NCI-H2227 (cell line): ENCODE measurements at regions not wholly inside any gene's neighbourhood (a gene's known extent, or its start where the extent isn't known, plus 50 kb on each side); places are given as distances from the start of the nearest gene placed in this dataset.

Experiments
- DNase-seq: peaks from one replicate; lab custom pipeline; 2025; ENCODE audit not compliant: unreplicated experiment; lab: John Stamatoyannopoulos, UW

DNA sequence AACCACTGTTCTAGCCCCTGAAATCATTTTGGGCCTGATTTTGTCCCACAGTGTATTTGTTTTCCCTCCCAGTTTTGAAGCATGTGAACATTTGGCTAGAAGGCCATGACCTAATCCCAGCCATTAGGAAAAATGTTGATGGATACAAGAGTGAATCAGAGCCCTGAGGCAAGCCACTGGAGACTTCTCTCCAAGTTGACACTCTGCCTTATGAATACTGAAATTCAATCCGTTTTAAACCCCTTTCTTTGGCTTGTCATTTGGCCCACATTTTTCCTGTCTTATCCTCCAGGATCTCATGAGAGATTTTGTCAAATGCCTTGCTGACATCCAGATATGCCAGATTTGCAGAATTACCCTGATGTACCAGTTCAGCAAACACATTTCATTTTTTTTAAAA lies 158.8 kb downstream of the FAT3 start:
- DNase-seq: no peak

DNA sequence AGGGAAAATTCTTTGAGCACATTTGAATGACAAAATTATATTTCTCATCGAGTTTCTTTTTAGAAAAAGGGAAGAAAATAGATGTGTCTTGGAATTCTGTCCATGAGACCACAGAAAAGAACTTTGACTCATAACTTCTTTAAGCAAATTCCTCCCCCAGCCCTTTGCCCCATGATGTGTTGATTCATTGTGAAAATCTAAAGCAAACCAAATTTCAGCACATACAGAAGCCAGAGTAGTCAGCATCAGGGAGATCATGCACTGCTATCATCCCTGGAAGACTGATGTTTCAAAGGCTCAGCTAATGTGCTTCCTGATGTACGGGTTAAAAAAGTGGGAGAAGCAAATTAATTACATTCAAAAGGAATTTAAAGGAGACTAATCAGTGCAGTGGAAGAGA lies 159.7 kb downstream of the FAT3 start:
- no peak for DNase-seq

DNA sequence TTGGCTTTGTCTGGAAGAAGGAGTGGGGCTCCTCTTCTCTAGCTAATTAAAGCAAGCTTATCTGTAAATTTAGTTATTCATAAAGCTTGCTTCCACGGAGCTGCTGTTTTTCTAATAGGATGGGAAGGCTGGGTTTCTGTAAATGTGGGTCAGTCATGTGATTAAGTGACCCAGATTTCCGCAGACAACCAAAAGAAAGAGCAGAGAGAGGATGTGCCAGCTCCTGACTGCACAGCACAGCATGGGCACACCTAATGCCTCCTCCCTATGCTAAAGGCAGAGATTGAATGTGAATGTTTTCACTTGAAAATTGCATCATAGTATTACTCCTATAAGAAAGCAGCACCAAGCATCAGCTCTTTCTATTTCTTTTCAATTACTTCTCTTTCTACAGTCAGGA lies 160.2 kb downstream of the FAT3 start:
- no peak for DNase-seq

DNA sequence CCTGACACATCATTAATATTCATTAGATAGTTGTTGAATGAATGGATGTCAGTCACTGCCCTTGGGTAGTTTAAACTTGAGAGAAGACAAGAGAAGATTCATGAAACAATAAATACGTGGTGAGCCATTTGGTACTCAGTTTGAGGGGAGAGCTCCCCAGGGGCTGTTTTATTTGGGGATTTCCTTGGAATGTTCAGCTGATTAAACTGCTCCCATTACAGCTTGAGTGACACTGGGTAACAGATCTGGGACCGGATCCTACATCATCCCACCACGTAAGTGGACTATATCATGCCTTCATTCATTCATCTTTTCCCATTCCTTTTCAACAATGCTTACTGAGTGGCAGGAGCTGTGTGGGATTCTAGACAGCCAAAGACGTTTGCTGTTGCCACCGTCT lies 162.0 kb downstream of the FAT3 start:
- DNase-seq: no peak

DNA sequence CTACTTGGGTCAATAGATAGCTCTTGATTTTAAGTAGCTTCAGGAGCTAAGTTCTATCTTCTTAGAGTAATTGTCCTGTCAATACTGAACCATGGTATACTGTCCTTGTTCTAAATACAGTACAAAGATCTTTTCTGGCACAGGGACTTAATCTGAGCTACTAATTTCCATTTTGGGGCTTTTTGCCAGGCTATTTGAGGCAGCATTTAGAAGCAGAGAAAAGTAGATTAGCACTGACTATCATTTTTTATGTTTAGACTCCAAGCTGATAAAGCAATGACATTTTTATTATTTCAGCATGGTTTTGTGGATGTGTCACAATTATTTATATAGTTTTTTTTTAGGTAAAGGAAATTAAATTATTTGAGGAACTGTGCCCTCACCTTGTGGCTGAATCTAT lies 163.2 kb downstream of the FAT3 start:
- DNase-seq: no peak

DNA sequence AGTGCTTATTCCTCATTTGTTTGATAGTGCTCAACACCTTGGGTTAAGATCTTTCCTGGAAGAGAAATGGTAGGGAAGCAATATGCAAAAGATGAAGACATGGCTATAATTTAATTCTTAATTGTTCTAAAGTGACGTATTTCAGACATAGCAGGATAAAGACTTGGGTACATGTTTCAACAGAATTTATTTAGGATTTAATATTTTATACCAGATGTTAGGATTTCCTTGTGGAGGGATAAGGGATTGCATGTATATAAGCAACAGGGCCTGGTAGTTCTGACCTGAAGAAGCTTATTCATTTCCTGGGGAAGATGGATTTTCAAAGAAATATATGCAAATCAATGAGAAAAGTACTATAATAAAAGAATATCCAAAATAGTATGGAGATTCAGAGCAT lies 163.8 kb downstream of the FAT3 start:
- no peak for DNase-seq

DNA sequence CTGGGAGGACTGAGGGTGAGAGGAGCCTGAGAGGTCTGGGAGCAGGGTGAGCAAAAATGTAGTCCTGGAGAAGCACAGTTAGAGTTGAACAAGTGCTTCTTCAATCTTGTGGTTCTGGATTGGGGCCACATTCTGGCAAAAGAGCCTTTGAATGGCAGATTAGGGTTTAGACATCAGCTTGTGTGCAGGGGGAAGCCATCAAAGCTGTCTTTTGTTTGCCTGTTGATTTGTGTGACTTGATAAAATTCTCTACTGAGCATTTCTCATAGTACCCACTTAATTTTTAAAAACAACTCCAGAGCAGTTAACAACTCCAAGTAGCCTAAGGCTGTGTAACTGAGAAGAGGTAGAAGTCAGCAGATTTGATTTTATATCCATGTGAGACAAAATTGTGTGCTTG lies 166.2 kb downstream of the FAT3 start:
- DNase-seq: no peak

DNA sequence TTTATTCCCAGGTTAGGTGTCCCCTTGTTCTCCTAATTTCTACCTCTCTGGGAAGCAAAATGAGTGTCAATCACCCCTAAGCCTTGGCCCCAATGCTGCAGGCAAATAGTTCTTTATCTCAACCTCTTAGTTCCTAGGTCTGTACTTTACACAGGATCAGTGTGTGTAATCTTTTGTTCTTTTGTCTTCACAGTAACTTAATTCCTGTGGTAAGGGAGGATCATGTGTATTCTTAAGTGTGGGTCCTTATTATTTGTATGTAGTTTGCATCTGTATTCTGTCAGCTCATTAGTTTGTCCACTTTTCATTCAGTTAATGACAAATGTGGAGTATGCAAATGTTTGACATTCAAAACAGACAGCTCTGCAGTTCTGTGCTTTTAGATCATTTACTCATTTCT lies 166.7 kb downstream of the FAT3 start:
- DNase-seq: no peak

DNA sequence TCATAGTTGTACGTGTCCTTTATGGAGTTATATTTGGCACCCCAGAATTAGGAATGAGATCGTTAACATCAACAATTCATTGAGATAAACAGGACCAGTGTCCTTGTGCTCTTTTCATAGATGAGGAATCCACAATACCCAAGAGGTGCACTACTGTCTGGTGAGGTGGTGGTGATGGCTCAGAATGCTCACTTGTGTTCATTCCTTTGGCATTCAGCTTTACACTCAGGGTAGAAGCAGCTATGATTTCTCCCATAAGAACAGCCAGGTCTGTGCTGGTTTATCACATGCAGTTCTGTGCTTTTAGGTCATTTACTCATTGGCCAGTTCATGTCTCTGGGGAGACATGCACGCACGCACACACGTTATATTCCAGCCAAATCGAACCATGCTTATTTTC lies 167.2 kb downstream of the FAT3 start:
- DNase-seq: no peak

DNA sequence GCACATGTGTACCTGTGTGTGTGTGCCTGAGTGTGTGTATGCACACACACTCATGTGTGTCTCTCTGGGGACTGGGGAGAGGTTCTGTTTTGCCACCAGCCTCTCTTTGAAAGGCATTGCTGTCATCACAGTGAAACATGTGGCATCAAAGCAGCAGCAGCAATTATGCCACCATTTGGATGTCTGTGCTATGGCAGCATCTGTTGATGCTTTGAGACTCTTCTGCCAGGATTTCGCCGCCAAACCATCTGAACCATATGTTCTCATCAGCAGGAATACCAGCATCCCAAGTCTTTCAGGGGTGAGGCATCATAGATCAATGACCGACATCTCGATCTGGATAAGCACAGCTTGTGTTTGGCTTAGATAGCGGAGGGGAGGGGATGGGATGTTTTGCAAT lies 168.6 kb downstream of the FAT3 start:
- no peak for DNase-seq

DNA sequence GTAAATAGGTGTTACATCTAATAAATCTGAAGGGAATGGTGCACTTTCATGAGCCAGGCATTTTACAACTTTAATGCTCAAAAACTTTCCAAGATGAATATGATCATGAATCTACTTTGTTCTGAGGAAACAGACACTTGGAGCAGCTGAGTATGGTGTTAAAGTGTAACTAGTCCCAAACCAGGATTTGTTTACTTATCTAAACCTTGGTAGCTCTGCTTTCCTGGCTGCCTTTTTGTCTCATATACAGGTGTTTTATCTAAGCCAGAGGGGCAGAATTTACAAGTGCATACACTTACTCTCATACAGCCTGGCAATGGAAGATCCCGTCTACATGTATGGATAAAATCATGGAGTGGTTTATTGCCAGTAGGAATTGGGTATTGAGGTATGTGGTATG lies 171.5 kb downstream of the FAT3 start:
- DNase-seq: no peak

DNA sequence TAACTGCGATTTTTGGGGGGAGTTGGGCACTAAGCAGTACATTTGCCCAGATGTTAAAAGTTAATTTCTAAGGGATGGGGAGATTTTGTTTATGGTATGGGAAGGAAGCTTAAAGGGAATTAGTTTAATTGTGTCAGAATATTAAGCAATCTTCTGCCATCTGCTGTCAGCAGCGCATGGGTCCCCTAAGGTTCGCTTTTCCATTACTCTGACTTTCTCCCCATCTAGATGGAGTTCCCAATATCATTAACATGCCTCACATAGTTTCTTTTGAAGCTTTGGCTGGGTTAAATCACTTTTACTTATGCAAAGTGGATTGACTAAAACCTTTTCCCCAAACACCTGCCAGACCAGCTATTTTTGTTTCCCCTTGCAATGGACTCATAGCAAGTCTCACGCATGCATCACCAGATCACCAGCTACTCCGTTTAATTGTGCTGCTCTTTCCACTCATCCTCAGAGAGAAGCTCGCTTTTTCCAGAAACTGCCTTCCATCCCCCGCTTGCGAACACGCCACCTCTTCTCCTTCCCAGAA lies 172.7 kb downstream of the FAT3 start:
- no peak for DNase-seq

DNA sequence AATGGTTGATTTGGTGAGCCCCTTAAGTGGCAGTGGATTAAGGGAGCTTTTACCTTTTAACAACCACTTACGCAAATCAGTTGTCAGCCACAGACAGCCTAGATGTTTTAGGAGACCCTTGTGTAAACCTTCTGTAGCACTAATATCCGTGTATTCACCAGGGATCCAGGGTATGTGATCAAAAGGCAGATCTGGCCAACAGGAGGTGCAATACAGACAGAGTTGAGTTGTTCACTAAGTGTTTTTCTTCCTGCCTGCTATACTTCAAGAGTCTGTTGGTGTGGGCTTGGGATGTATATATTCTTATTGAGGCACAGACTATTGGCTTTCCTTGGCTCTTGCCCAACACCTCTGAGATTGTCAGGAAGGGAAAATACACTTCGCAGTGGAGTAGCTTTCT lies 175.1 kb downstream of the FAT3 start:
- no peak for DNase-seq

DNA sequence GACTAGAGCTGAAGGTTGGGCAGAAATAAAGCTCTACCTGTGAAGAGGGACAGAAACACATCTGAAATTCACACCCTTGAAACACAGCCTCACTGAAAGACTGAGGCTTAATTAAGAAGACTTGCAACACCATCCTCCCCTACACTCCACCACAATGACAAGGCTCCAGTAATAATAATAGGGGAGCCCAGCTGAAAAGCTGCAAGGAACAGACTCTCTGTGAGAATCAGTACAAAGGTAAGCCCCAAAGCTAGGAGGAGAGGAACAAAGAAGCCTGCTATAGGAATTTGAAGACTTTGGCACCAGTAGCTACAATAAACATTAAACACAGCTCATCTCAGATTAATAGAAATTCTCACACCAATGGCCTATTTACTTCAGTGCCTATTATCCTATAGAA lies 176.9 kb downstream of the FAT3 start:
- no peak for DNase-seq

DNA sequence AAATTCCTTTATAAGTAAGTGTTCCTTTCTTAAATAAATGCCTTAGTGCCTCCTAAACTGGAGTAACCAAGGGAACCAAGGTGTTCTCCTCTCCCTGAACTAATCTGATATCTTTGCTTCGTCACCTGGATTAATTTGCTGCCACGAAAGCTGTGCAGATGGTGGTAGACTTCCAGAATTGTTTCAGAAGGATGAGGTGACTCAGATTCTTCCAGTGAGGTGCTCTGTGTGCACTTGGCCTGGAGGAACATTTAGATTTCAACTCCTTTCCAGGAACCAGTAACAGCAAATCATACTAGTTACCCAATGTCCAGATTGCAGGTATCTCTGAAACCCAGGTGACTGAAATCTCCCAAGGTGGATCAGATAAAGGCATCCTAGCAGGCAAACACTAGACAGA lies 181.9 kb downstream of the FAT3 start:
- no peak for DNase-seq

DNA sequence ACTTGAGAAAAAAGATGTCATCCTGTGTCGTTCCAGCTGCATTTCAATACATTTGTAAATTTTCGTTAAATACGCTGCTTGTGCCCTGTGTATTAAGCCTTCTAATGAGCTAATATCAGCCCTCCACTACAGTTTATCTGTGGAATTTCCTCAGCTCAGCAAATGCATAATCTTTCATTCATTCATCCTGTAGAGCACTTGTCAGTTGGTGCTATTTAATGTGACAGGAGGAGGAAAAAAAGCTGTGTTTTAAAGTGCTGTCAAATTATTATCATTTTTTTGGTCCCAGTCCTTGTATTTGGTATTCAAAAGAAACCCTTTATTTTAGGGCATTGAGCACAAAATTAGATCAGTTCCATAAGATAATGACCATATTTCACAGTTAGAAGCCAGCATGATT lies 184.7 kb downstream of the FAT3 start:
- DNase-seq: peak; percentile 25

DNA sequence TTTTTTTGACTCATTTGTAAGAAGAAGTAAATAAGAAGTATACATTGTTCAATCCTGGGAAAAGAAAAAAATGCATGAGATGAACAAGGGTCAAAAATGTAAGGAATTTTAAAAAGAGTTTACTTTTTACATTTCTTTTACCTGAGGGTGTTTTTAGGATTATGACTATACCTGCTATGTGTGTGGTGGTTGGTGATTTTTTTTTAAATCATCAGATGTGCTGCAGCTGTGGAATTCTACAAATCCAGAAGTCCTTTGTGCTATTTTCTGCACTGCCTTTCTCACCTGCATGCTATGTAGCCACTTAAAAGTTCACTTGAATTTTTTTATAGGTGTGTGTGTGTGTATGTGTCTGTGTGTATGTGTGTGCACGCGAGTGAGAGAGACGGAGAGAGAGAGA lies 185.3 kb downstream of the FAT3 start:
- DNase-seq: no peak

DNA sequence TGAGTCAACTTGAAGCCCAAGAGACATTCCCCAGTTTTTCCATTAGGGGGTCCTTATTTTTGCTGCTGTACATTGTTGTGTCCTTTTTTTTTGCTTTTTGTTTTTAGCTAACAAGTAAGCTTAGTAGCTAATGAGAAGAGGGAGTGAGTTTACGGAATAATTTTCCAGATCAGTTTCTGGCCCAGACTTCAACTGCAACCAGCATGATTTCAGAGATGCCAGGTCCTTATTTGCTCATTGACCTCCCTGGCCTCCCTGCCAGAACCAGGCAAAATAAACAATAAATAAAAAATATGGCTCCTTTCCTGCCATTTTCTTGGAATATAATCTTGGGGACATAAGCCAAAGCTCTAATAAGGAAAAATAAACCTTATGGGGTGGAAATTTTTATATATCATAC lies 185.9 kb downstream of the FAT3 start:
- DNase-seq: no peak

DNA sequence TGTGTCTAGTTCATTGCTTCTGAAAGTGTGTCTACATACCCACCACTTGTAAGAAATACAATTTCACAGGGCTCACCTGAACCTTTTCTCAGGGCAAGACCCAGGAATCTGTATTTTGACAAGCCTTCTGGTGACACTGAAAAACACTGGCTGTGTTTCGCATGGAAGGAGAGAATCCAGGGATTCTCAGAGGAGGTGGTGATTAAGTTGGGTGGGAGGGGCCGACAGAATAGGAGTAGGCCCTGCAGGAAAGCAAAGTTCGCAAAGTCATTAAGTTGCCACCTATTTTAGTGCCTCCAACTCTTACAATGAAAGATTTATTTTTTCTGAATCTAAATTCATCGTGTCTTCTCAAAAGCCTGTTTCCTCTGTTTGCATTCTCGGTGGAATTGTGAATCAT lies 186.8 kb downstream of the FAT3 start:
- no peak for DNase-seq

DNA sequence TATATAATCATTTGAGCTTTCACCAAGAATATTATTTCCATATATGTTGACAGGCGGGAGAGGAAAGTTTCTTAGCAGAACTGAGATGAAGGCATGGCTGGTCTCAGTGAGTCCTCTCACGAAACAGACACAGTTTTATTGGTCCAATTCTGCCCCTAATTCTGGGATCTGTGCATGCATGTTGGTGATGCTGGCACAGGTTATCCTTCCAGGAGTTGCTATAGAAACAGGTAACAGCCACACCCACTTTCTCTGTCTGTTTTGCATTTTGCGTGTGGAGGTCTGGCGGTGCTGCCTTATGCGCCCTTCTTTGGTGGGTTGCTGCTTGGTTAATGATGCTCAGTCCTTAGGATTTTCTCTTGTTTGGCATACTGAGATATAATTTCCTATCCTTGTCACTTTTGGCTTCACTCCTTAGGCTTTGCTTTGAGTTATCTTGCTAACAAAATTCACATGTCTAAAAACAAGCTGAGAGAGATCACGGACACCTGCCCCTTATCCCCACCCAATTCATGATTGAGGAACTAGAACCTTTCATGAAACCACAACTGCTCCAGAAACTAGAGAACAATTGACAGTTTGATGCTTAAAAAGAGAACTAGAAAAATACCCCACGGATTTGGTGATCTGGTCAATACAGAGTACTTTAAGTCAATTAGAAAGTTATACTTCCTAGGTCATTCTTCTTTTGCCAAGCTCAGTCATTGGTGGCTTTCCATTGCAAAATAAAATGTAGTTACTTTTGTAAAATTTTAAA lies 189.3 kb downstream of the FAT3 start:
- DNase-seq: no peak

DNA sequence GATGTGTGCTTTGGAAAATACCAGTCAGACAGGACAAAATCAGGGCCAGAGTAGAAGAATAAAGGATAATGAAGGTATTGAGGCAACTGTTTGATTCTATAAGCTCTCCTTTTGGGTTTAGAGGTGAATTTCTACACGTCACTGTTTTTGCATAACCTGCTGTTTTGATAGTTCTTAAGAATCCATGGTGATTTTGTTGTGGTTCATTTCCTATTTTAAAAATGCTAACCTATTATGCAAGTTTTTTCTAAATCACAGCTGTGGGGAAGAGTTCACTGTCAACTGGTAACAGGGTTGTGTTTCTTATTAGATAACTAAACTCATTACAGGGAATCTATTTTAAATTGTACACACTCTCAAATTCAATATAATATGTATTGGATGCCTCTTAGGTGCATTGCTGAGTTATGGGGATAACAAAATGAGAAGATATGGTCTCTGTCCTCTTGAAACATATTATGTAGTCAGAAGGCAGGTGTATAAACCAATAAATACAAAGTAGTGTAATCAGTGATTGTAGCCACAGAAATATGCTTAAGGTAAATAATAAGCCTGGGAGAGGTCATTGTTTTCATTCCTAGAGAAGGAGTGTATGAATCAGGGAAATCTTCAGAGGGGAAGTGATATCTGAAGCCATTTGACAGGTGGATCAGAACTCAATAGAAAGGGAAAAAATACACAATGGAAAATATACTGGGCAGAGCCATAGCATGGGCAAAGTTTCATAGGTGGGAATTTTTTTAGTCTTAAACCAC lies 192.5 kb downstream of the FAT3 start:
- DNase-seq: no peak
